ENCODE measurements at regions not wholly inside any gene's neighbourhood (a gene's known extent, or its start where the extent isn't known, plus 50 kb on each side); places are given as distances from the start of the nearest gene placed in this dataset.

- no peak overlapping the region for H3K27ac ChIP-seq (ENCODE audit: low read depth, low read length)
- no peak for DNase-seq (ENCODE audit: low read depth, low spot score)
- H3K27me3 ChIP-seq (ENCODE audit: control insufficient read depth, insufficient read depth, low read length) = no peaks in the 10 kb centered on the region
- POLR2A ChIA-PET = no interaction called here
- TF ChIP-seq, protein P1, sequence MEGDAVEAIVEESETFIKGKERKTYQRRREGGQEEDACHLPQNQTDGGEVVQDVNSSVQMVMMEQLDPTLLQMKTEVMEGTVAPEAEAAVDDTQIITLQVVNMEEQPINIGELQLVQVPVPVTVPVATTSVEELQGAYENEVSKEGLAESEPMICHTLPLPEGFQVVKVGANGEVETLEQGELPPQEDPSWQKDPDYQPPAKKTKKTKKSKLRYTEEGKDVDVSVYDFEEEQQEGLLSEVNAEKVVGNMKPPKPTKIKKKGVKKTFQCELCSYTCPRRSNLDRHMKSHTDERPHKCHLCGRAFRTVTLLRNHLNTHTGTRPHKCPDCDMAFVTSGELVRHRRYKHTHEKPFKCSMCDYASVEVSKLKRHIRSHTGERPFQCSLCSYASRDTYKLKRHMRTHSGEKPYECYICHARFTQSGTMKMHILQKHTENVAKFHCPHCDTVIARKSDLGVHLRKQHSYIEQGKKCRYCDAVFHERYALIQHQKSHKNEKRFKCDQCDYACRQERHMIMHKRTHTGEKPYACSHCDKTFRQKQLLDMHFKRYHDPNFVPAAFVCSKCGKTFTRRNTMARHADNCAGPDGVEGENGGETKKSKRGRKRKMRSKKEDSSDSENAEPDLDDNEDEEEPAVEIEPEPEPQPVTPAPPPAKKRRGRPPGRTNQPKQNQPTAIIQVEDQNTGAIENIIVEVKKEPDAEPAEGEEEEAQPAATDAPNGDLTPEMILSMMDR (IDR thresholded peaks at IDR 0.05; ENCODE audit: low read depth, low read length) = no peak
- H3K9me3 ChIP-seq (ENCODE audit: control insufficient read depth, insufficient read depth, low read length) = peaks cover 8% of the 10 kb centered on the region
- CTCF ChIA-PET = no interaction called here
- H3K4me3 ChIP-seq (ENCODE audit: low read depth, low read length) = no peak overlapping the region
Observed at GRCh38 chr18:64264171-64264570, 115.3 kb upstream of the LINC00305 start.

- Histone ChIP-seq H3K4me3 (ENCODE audit: low read depth, low read length) (no peak overlapping the region), H3K9me3 (ENCODE audit: control insufficient read depth, insufficient read depth, low read length) (peaks cover 15% of the 10 kb centered on the region), H3K27ac (ENCODE audit: low read depth, low read length) (no peak overlapping the region), H3K27me3 (ENCODE audit: control insufficient read depth, insufficient read depth, low read length) (no peaks in the 10 kb centered on the region)
- ChIA-PET CTCF (no interaction called here), POLR2A (no interaction called here)
- DNase-seq (ENCODE audit: low read depth, low spot score) = no peak
- TF ChIP-seq, protein P1 (IDR thresholded peaks at IDR 0.05; ENCODE audit: low read depth, low read length) = no peak
Observed at GRCh38 chr18:64260810-64261209, 111.9 kb upstream of the LINC00305 start.

GRCh38 chr18:64259871-64260270 is 111.0 kb upstream of the LINC00305 start:
- TF ChIP-seq, protein P1 (IDR thresholded peaks at IDR 0.05; ENCODE audit: low read depth, low read length) = no peak
- ChIA-PET POLR2A (no interaction called here), CTCF (no interaction called here)
- Histone ChIP-seq H3K9me3 (ENCODE audit: control insufficient read depth, insufficient read depth, low read length) (peaks cover 15% of the 10 kb centered on the region), H3K27me3 (ENCODE audit: control insufficient read depth, insufficient read depth, low read length) (no peaks in the 10 kb centered on the region), H3K4me3 (ENCODE audit: low read depth, low read length) (no peak overlapping the region), H3K27ac (ENCODE audit: low read depth, low read length) (no peak overlapping the region)
- no peak for DNase-seq (ENCODE audit: low read depth, low spot score)

- TF ChIP-seq, protein P1 (IDR thresholded peaks at IDR 0.05; ENCODE audit: low read depth, low read length) = no peak
- H3K27me3 ChIP-seq (ENCODE audit: control insufficient read depth, insufficient read depth, low read length) = no peaks in the 10 kb centered on the region
- H3K9me3 ChIP-seq (ENCODE audit: control insufficient read depth, insufficient read depth, low read length) = peaks cover 15% of the 10 kb centered on the region
- no peak for DNase-seq (ENCODE audit: low read depth, low spot score)
- no peak overlapping the region for H3K4me3 ChIP-seq (ENCODE audit: low read depth, low read length)
- no peak overlapping the region for H3K27ac ChIP-seq (ENCODE audit: low read depth, low read length)
- ChIA-PET CTCF (no interaction called here), POLR2A (no interaction called here)
Observed at GRCh38 chr18:64258111-64258650, 109.3 kb upstream of the LINC00305 start.

DNA sequence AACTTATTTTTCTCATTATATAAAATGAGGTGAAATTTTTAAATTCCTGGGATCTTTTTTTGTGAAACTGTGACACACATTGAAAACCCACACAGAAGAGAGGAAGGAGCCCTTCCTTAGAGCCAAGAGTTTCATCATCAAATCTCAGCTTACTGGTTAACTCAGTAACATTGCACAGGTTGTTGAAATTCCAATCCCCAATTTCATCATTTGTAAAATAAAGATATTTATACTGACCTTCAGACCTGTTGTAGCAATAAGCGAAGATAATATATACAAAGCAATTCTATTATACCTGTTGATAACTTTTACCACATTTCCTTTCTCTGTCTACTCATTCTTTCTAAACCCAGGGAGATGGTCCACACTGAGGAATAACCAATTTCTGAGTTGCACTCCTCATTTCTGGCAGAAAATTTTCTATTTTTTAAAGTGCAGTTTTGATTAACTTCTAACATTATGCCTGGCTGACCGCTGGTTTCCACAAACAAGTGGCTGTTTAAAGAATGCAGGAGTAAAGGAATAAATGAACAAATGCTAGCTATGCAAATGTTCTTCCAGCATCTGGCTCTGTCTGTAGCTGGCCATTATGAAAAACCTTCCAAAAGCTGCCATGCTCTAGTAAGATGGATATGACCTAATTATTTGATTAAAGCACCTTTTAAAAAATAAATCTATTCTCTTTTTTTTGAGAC is 105.7 kb upstream of the LINC00305 start:
- TF ChIP-seq, protein P1 (IDR thresholded peaks at IDR 0.05; ENCODE audit: low read depth, low read length) = no peak
- POLR2A ChIA-PET = no interaction called here

More for the DNA sequence above, 105.7 kb upstream of the LINC00305 start:
- CTCF ChIA-PET = no interaction called here
- Histone ChIP-seq H3K27ac (ENCODE audit: low read depth, low read length) (no peak overlapping the region), H3K4me3 (ENCODE audit: low read depth, low read length) (no peak overlapping the region), H3K9me3 (ENCODE audit: control insufficient read depth, insufficient read depth, low read length) (peaks cover 12% of the 10 kb centered on the region), H3K27me3 (ENCODE audit: control insufficient read depth, insufficient read depth, low read length) (no peaks in the 10 kb centered on the region)
- no peak for DNase-seq (ENCODE audit: low read depth, low spot score)
